Esophagus squamous epithelium (tissue), 5 donors: ENCODE measurements at regions not wholly inside any gene's neighbourhood (a gene's known extent, or its start where the extent isn't known, plus 50 kb on each side); places are given as distances from the start of the nearest gene placed in this dataset.

ENCODE experiments used
- DNase-seq: peaks from one replicate; lab custom pipeline; 2025; lab: John Stamatoyannopoulos, UW
- H3K27ac ChIP-seq, 4 donors: fragments of 200-600 bp; sonication (generic); one replicate each; pipeline ENCODE4 v1.5.1; 2016 to 2019; ENCODE audit warnings: mild to moderate bottlenecking in 1 of 4
- H3K27me3 ChIP-seq, 4 donors: fragments of 200-600 bp; sonication (generic); 1 replicate in 3 of 4; 2 replicates in 1 of 4; pipeline versions ENCODE4 v1.5.1 to v1.6.0; 2017 to 2021; ENCODE audit warnings: antibody characterized with exemption in 1 of 4
- H3K36me3 ChIP-seq, 3 donors: fragments of 200-600 bp; sonication (generic); one replicate each; pipeline ENCODE4 v1.5.1; 2016 to 2019
- H3K4me1 ChIP-seq, 3 donors: fragments of 200-600 bp; sonication (generic); one replicate each; pipeline ENCODE4 v1.5.1; 2017 to 2019
- H3K4me3 ChIP-seq, 4 donors: fragments of 200-600 bp; sonication (generic); 1 replicate in 3 of 4; 2 replicates in 1 of 4; pipeline ENCODE4 v1.5.1; 2016 to 2019; ENCODE audit warnings: mild to moderate bottlenecking in 2 of 4, moderate library complexity in 1 of 4
- H3K9me3 ChIP-seq, 3 donors: fragments of 200-600 bp; sonication (generic); one replicate each; pipeline ENCODE4 v1.5.1; 2016 to 2019
- POLR2A ChIP-seq, 4 donors: fragments of 450-650 bp; IDR thresholded peaks; one replicate each; pipeline ENCODE4 v1.6.1; 2017; ENCODE audit warnings: antibody characterized with exemption in 4 of 4, mild to moderate bottlenecking in 4 of 4, moderate library complexity in 3 of 4
- WGBS, 2 donors: methylation state at CpG; one replicate each; pipeline ENCODE4 v1.1.5; 2018; 5-methylcytosine and 5-hydroxymethylcytosine counted together
- intact Hi-C: fragments of 100-400 bp; cut with DNase I; formaldehyde crosslinking; loops from one replicate; pipeline ENCODE4 v1.15.0; 2022
- TF ChIP-seq, protein P1 (sequence below), 6 experiments: fragments of 450-650 bp in 4 of 6; fragments of 200-600 bp in 2 of 6; sonication (generic) in 2 of 6; IDR thresholded peaks; one replicate each; pipeline ENCODE4 v1.5.1; 2016 to 2019; ENCODE audit warnings: antibody characterized with exemption in 6 of 6, mild to moderate bottlenecking in 4 of 6, moderate library complexity in 4 of 6
- donor health status: DM: yes; HTN: yes; CAD: no.

DNA sequence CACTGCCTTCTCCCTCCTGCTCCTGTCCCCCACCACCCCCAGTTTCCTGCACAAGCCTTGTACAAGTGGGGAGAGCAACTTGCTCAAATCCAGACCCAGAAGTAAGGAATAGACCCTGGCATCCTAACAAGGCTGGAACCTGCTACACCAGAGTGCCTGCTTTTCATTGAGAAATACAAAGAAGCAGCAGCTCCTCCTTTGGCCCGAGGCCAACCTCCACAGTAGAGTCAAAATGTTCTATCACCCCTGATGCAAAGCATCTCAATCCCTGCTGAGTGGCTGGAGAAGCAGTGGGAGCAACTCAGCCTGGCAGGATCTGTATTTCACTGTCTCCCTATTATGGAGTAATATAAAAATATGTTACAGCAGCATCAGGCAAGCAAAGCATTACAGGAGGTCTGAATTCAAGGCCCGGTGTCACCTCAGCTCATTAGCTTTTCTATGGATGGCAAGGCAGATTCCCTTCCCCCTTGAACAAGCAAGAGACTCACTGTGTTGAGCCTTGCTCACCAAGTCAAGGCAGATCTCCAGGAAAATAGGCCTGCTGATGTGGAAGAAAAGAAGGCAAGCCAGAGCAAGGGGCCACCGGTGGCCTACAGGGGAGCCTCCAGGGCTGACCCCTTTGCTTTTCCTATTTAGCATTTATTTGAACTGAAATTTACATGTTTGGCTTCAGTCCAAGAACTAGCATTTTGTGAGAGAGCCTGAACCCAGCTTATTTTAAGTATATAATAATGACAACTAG lies 186.3 kb upstream of the EGLN3 start:
- H3K4me3 ChIP-seq: no peak overlapping the region
- no peak for TF ChIP-seq POLR2A (IDR thresholded peaks at IDR 0.05)
- TF ChIP-seq, protein P1, sequence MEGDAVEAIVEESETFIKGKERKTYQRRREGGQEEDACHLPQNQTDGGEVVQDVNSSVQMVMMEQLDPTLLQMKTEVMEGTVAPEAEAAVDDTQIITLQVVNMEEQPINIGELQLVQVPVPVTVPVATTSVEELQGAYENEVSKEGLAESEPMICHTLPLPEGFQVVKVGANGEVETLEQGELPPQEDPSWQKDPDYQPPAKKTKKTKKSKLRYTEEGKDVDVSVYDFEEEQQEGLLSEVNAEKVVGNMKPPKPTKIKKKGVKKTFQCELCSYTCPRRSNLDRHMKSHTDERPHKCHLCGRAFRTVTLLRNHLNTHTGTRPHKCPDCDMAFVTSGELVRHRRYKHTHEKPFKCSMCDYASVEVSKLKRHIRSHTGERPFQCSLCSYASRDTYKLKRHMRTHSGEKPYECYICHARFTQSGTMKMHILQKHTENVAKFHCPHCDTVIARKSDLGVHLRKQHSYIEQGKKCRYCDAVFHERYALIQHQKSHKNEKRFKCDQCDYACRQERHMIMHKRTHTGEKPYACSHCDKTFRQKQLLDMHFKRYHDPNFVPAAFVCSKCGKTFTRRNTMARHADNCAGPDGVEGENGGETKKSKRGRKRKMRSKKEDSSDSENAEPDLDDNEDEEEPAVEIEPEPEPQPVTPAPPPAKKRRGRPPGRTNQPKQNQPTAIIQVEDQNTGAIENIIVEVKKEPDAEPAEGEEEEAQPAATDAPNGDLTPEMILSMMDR (IDR thresholded peaks at IDR 0.05): no peak
- no peak for DNase-seq
- H3K36me3 ChIP-seq: no peaks in the 10 kb centered on the region
- peaks cover 0 to 8% (median 0%) of the 10 kb centered on the region in 3 donors for H3K9me3 ChIP-seq
- peaks cover 0 to 8% (median 0%) of the 10 kb centered on the region in 4 donors for H3K27me3 ChIP-seq
- H3K27ac ChIP-seq: no peak overlapping the region
- intact Hi-C loops: no loop called here
- peaks cover 11 to 31% (median 14%) of the 10 kb centered on the region in 3 donors for H3K4me1 ChIP-seq
- WGBS, 2 donors: 52 to 63% methylated on average over 3 of the region's 3 CpGs

DNA sequence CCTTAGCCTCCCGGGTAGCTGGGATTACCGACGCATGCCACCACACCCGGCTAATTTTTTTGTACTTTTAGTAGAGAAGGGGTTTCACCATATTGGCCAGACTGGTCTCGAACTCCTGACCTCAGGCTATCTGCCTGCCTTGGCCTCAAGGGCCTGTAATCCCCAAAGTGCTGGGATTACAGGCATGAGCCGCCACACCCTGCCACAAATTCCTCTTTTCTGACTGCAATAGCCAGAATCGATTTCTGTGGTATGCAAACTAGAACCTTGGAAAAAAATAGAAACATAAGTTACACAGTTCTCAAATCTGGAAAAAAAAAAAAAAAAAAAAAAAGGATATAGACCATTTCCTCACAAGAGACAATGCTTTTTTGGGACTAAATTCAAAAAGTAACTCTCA lies 184.6 kb upstream of the EGLN3 start:
- 60 to 70% methylated on average over 6 to 7 of the region's 7 CpGs for WGBS, 2 donors
- TF ChIP-seq, protein P1 (IDR thresholded peaks at IDR 0.05): no peak
- no peak for TF ChIP-seq POLR2A (IDR thresholded peaks at IDR 0.05)
- H3K27ac ChIP-seq: no peak overlapping the region

DNA sequence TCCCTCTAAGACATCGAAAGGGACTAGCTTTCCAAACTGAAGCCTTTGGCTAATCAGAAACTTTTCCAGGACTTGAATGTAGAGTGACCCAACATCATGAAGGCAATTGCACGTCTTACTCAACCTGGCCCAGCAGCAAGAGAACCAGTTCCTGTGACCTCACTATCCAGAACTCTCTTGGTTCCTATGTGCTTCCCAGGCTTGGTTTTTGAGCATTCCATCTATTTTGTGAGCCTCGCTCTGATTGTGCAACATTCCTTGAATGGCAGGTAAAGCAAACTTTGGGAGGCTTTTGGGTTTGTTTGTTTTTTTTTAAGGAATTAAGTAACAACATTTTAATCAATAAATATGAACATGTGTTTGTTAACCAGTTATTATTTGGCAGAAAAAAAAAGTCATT lies 183.6 kb upstream of the EGLN3 start:
- no peaks in the 10 kb centered on the region for H3K9me3 ChIP-seq
- DNase-seq: no peak
- H3K4me1 ChIP-seq: peaks cover 9 to 32% (median 13%) of the 10 kb centered on the region in 3 donors
- H3K4me3 ChIP-seq: no peak overlapping the region
- 64 to 95% methylated on average over 3 of the region's 3 CpGs for WGBS, 2 donors
- H3K27me3 ChIP-seq: peaks cover 0 to 8% (median 0%) of the 10 kb centered on the region in 4 donors
- H3K36me3 ChIP-seq: no peaks in the 10 kb centered on the region
- no peak overlapping the region for H3K27ac ChIP-seq
- no peak for TF ChIP-seq POLR2A (IDR thresholded peaks at IDR 0.05)
- TF ChIP-seq, protein P1 (IDR thresholded peaks at IDR 0.05): no peak
- intact Hi-C loops: no loop called here

More for the DNA sequence above, 184.6 kb upstream of the EGLN3 start:
- Histone ChIP-seq H3K4me1 (peaks cover 18 to 40% (median 20%) of the 10 kb centered on the region in 3 donors), H3K36me3 (no peaks in the 10 kb centered on the region), H3K4me3 (no peak overlapping the region), H3K27me3 (peaks cover 0 to 8% (median 0%) of the 10 kb centered on the region in 4 donors), H3K9me3 (no peaks in the 10 kb centered on the region)
- intact Hi-C loops: no loop called here
- DNase-seq: no peak

DNA sequence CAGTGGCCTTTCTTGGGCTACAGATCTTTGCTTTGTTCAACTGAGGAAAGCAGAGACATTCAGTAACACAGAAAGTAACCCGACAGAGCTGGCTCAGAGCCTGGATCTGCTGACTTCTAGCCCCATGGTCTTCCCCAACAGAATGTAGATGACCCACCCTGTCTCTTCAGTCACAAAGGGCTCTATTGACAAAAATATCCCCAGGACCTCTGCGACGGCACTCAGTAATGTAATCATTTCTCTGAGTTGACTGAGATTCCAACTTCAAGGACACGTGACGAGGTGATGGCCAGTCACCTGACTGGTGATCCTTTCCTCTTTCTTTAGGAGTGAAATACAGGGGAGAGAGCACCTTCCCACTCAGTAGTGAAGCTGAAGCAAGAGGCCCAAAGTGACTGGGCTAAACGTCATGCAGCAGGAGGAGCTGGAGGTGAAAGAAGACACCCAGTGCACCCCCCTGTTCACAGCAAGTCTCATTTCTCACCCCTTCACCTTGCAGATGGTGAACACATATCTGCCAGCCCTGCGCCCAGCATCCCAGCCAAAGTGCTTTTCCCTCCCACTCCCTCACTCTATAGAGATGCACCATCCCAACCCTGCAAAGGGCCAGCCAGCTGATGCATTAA lies 179.2 kb upstream of the EGLN3 start:
- DNase-seq: no peak
- intact Hi-C loops: no loop called here
- peaks cover 6 to 14% (median 9%) of the 10 kb centered on the region in 3 donors for H3K4me1 ChIP-seq
- no peaks in the 10 kb centered on the region for H3K9me3 ChIP-seq
- no peaks in the 10 kb centered on the region for H3K36me3 ChIP-seq
- H3K27me3 ChIP-seq: peaks cover 0 to 8% (median 0%) of the 10 kb centered on the region in 4 donors
- no peak overlapping the region for H3K4me3 ChIP-seq
- WGBS, 2 donors: 73 to 93% methylated on average over 5 to 7 of the region's 7 CpGs
- TF ChIP-seq, protein P1 (IDR thresholded peaks at IDR 0.05): no peak
- no peak for TF ChIP-seq POLR2A (IDR thresholded peaks at IDR 0.05)
- H3K27ac ChIP-seq: no peak overlapping the region

DNA sequence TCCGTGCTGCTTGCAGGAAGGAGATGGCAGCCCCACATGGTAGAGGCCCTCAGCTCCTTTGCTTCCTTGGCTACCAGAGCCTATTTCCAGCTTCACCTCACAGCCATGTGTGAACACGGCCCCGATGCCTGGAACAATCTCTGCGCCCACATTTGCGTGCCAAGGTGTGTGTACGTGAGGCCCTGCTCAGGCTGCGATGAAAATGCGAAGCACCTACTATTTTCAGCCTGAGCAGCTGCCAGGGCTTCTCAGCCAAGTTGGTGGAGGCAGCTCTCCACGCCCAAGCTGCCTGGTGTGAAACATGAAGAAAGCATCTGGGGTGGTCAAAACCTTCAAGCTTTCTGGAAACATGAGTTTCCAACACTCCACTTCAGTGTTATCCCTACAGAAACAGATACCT lies 177.8 kb upstream of the EGLN3 start:
- H3K36me3 ChIP-seq: no peaks in the 10 kb centered on the region
- H3K4me1 ChIP-seq: peaks cover 6 to 14% (median 9%) of the 10 kb centered on the region in 3 donors
- DNase-seq: no peak
- TF ChIP-seq POLR2A (IDR thresholded peaks at IDR 0.05): no peak
- TF ChIP-seq, protein P1 (IDR thresholded peaks at IDR 0.05): no peak
- no peak overlapping the region for H3K4me3 ChIP-seq
- H3K27ac ChIP-seq: no peak overlapping the region
- no peaks in the 10 kb centered on the region for H3K9me3 ChIP-seq
- H3K27me3 ChIP-seq: peaks cover 0 to 8% (median 0%) of the 10 kb centered on the region in 4 donors
- intact Hi-C loops: no loop called here
- WGBS, 2 donors: 84 to 95% methylated on average over 5 to 9 of the region's 9 CpGs
